HepG2 (cell line): ENCODE measurements at regions not wholly inside any gene's neighbourhood (a gene's known extent, or its start where the extent isn't known, plus 50 kb on each side); places are given as distances from the start of the nearest gene placed in this dataset.

Experiments used
- CREB1 ChIP-seq, 2 experiments: fragments of 450-650 bp in 1 of 2; IDR thresholded peaks; 2 replicates each; pipeline ENCODE4 v1.6.1; 2016 to 2017; ENCODE audit warnings: control low read depth in 1 of 2, mild to moderate bottlenecking in 1 of 2, missing compliant biosample characterization in 1 of 2, missing genetic modification characterization in 1 of 2
- GTF2F1 ChIP-seq: fragments of 150-350 bp; IDR thresholded peaks from 2 replicates; pipeline ENCODE4 v1.6.1; 2014; ENCODE audit warnings: low read length
- HDAC2 ChIP-seq: sonication (generic); formaldehyde crosslinking; IDR thresholded peaks from 2 replicates; pipeline ENCODE4 v1.4.0; 2020; ENCODE audit warnings: missing genetic modification reagents
- JDP2 ChIP-seq: sonication (generic); formaldehyde crosslinking; IDR thresholded peaks from 2 replicates; pipeline ENCODE4 v1.8.1; 2022; ENCODE audit warnings: missing genetic modification reagents, borderline replicate concordance
- MAFG ChIP-seq: sonication (generic); formaldehyde crosslinking; IDR thresholded peaks from 2 replicates; pipeline ENCODE4 v1.5.1; 2020; ENCODE audit warnings: mild to moderate bottlenecking, missing genetic modification reagents
- PHF8 ChIP-seq: sonication (generic); formaldehyde crosslinking; IDR thresholded peaks from 2 replicates; pipeline ENCODE4 v1.5.0; 2020; ENCODE audit warnings: missing genetic modification reagents
- SRF ChIP-seq: IDR thresholded peaks from 2 replicates; pipeline ENCODE4 v1.6.1; 2011; ENCODE audit warnings: mild to moderate bottlenecking, low read depth, low read length, moderate library complexity
- ZNF350 ChIP-seq: sonication (generic); formaldehyde crosslinking; IDR thresholded peaks from 2 replicates; pipeline ENCODE4 v1.4.0; 2020; ENCODE audit warnings: mild to moderate bottlenecking, low read depth, missing genetic modification reagents, borderline replicate concordance
- ZNF484 ChIP-seq: sonication (generic); formaldehyde crosslinking; IDR thresholded peaks from 2 replicates; pipeline ENCODE4 v1.5.1; 2020; ENCODE audit warnings: mild to moderate bottlenecking, low read depth, missing genetic modification reagents, borderline replicate concordance
- ZNF574 ChIP-seq: sonication (generic); formaldehyde crosslinking; IDR thresholded peaks from 2 replicates; pipeline ENCODE4 v1.4.0; 2020; ENCODE audit warnings: missing genetic modification reagents
- TF ChIP-seq, protein P1 (sequence below): sonication (generic); formaldehyde crosslinking; IDR thresholded peaks from 2 replicates; pipeline ENCODE4 v1.5.0; 2020; ENCODE audit warnings: mild to moderate bottlenecking, missing genetic modification reagents, moderate library complexity

DNA sequence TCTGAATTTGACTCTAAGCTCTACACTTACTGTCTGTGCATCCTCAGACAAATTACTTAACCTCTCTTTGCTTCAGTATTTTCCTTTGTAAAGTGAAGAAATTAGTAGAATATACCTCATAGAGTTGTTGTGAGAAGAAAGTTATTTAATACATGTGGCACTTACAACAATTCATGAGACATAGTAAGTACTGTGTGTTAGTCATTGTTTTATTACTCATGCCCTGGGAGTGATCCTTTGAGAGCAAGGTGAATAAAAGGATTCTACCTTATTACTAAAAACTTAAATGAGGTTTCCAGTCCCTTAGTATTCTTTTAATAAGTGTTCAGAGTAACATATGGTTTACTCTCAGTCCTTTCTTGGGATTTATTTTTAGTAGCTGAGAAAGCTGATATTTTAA is 233.6 kb upstream of the MAP3K7 start:
- TF ChIP-seq CREB1 (IDR thresholded peaks at IDR 0.05) (no peak), CREB1 (CRISPR knock-in tag; IDR thresholded peaks at IDR 0.05) (no peak), ZNF574 (CRISPR knock-in tag) (no peak), HDAC2 (no peak), GTF2F1 (no peak), MAFG (CRISPR knock-in tag) (no peak), ZNF350 (no peak), ZNF484 (no peak), PHF8 (CRISPR knock-in tag) (no peak), JDP2 (no peak), SRF (no peak)
- TF ChIP-seq, protein P1, sequence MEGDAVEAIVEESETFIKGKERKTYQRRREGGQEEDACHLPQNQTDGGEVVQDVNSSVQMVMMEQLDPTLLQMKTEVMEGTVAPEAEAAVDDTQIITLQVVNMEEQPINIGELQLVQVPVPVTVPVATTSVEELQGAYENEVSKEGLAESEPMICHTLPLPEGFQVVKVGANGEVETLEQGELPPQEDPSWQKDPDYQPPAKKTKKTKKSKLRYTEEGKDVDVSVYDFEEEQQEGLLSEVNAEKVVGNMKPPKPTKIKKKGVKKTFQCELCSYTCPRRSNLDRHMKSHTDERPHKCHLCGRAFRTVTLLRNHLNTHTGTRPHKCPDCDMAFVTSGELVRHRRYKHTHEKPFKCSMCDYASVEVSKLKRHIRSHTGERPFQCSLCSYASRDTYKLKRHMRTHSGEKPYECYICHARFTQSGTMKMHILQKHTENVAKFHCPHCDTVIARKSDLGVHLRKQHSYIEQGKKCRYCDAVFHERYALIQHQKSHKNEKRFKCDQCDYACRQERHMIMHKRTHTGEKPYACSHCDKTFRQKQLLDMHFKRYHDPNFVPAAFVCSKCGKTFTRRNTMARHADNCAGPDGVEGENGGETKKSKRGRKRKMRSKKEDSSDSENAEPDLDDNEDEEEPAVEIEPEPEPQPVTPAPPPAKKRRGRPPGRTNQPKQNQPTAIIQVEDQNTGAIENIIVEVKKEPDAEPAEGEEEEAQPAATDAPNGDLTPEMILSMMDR (CRISPR knock-in tag) = no peak
